ENCODE measurements at regions not wholly inside any gene's neighbourhood (a gene's known extent, or its start where the extent isn't known, plus 50 kb on each side); places are given as distances from the start of the nearest gene placed in this dataset.
"Not testable (repeated sequence)": the region's sequence is repeated elsewhere in the genome, so short reads cannot be mapped to it uniquely, and the experiment has no call there.

GRCh38 chr10:42476101-42476500, 162.3 kb downstream of the ZNF33B start:
- Mint-ChIP-seq H3K27me3 (peaks cover 40% of the 10 kb centered on the region), H3K4me3 (no peak overlapping the region)
- no peak for DNase-seq (ENCODE audit: low spot score in 2 of 2)

GRCh38 chr10:42475168-42476098, 162.9 kb downstream of the ZNF33B start:
- peaks cover 40% of the 10 kb centered on the region for H3K27me3 Mint-ChIP-seq
- H3K27ac Mint-ChIP-seq (ENCODE audit: low read depth) = no peak overlapping the region
- H3K4me1 Mint-ChIP-seq = no peaks in the 10 kb centered on the region
- DNase-seq (ENCODE audit: low spot score in 2 of 2) (no peak), ATAC-seq (replicated peaks; ENCODE audit: extremely low read depth, poor library complexity, severe bottlenecking) (no peak)
- peaks cover 2% of the 10 kb centered on the region for H3K36me3 Mint-ChIP-seq (ENCODE audit: insufficient read depth)
- no peak overlapping the region for H3K4me3 Mint-ChIP-seq
- no peaks in the 10 kb centered on the region for H3K9me3 Mint-ChIP-seq

More at GRCh38 chr10:42476101-42476500, 162.3 kb downstream of the ZNF33B start:
- no peak overlapping the region for H3K27ac Mint-ChIP-seq (ENCODE audit: low read depth)
- H3K4me1 Mint-ChIP-seq = no peaks in the 10 kb centered on the region
- H3K9me3 Mint-ChIP-seq = no peaks in the 10 kb centered on the region
- no peak for ATAC-seq (replicated peaks; ENCODE audit: extremely low read depth, poor library complexity, severe bottlenecking)
- peaks cover 2% of the 10 kb centered on the region for H3K36me3 Mint-ChIP-seq (ENCODE audit: insufficient read depth)

GRCh38 chr10:42454313-42454712, 184.1 kb downstream of the ZNF33B start:
- H3K27ac Mint-ChIP-seq (ENCODE audit: low read depth) = no peak overlapping the region
- peaks cover 22% of the 10 kb centered on the region for H3K9me3 Mint-ChIP-seq
- no peak overlapping the region for H3K4me3 Mint-ChIP-seq
- H3K36me3 Mint-ChIP-seq (ENCODE audit: insufficient read depth) = no peaks in the 10 kb centered on the region
- H3K4me1 Mint-ChIP-seq = no peaks in the 10 kb centered on the region
- ATAC-seq (replicated peaks; ENCODE audit: extremely low read depth, poor library complexity, severe bottlenecking) (no peak), DNase-seq (ENCODE audit: low spot score in 2 of 2) (no peak)
- peaks cover 25% of the 10 kb centered on the region for H3K27me3 Mint-ChIP-seq

GRCh38 chr10:42431095-42431494, 207.3 kb downstream of the ZNF33B start:
- Mint-ChIP-seq H3K27me3 (peaks cover 15% of the 10 kb centered on the region), H3K4me1 (no peaks in the 10 kb centered on the region), H3K27ac (ENCODE audit: low read depth) (no peak overlapping the region), H3K36me3 (ENCODE audit: insufficient read depth) (peaks cover 1% of the 10 kb centered on the region), H3K9me3 (peaks cover 6% of the 10 kb centered on the region), H3K4me3 (no peak overlapping the region)
- DNase-seq (ENCODE audit: low spot score in 2 of 2) = no peak
- no peak for ATAC-seq (replicated peaks; ENCODE audit: extremely low read depth, poor library complexity, severe bottlenecking)

- no peak overlapping the region for H3K27ac Mint-ChIP-seq (ENCODE audit: low read depth)
Observed at GRCh38 chr10:42428534-42428933, 209.8 kb downstream of the ZNF33B start.

GRCh38 chr10:42422911-42423310, 215.5 kb downstream of the ZNF33B start:
- H3K4me1 Mint-ChIP-seq = no peaks in the 10 kb centered on the region
- H3K36me3 Mint-ChIP-seq (ENCODE audit: insufficient read depth) = no peaks in the 10 kb centered on the region
- no peak for DNase-seq (ENCODE audit: low spot score in 2 of 2)
- peaks cover 7% of the 10 kb centered on the region for H3K9me3 Mint-ChIP-seq
- H3K27ac Mint-ChIP-seq (ENCODE audit: low read depth) = no peak overlapping the region
- no peak overlapping the region for H3K4me3 Mint-ChIP-seq
- no peak for ATAC-seq (replicated peaks; ENCODE audit: extremely low read depth, poor library complexity, severe bottlenecking)
- H3K27me3 Mint-ChIP-seq = peaks cover 24% of the 10 kb centered on the region

More at GRCh38 chr10:42428534-42428933, 209.8 kb downstream of the ZNF33B start:
- H3K4me3 Mint-ChIP-seq = no peak overlapping the region
- peaks cover 12% of the 10 kb centered on the region for H3K27me3 Mint-ChIP-seq
- H3K9me3 Mint-ChIP-seq = no peaks in the 10 kb centered on the region
- ATAC-seq (replicated peaks; ENCODE audit: extremely low read depth, poor library complexity, severe bottlenecking) (no peak), DNase-seq (ENCODE audit: low spot score in 2 of 2) (no peak)
- no peaks in the 10 kb centered on the region for H3K4me1 Mint-ChIP-seq
- H3K36me3 Mint-ChIP-seq (ENCODE audit: insufficient read depth) = no peaks in the 10 kb centered on the region

GRCh38 chr10:42421812-42422211, 216.6 kb downstream of the ZNF33B start:
- H3K27me3 Mint-ChIP-seq = peaks cover 24% of the 10 kb centered on the region

GRCh38 chr10:42419789-42420188, 218.6 kb downstream of the ZNF33B start:
- DNase-seq (ENCODE audit: low spot score in 2 of 2) (no peak), ATAC-seq (replicated peaks; ENCODE audit: extremely low read depth, poor library complexity, severe bottlenecking) (no peak)
- Mint-ChIP-seq H3K27ac (ENCODE audit: low read depth) (no peak overlapping the region), H3K36me3 (ENCODE audit: insufficient read depth) (peaks cover 1% of the 10 kb centered on the region), H3K4me1 (no peaks in the 10 kb centered on the region), H3K4me3 (no peak overlapping the region), H3K9me3 (peaks cover 7% of the 10 kb centered on the region), H3K27me3 (peaks cover 24% of the 10 kb centered on the region)

More at GRCh38 chr10:42421812-42422211, 216.6 kb downstream of the ZNF33B start:
- Mint-ChIP-seq H3K4me1 (no peaks in the 10 kb centered on the region), H3K9me3 (peaks cover 7% of the 10 kb centered on the region), H3K27ac (ENCODE audit: low read depth) (no peak overlapping the region), H3K36me3 (ENCODE audit: insufficient read depth) (no peaks in the 10 kb centered on the region), H3K4me3 (no peak overlapping the region)
- ATAC-seq (replicated peaks; ENCODE audit: extremely low read depth, poor library complexity, severe bottlenecking) (no peak), DNase-seq (ENCODE audit: low spot score in 2 of 2) (no peak)

- no peak overlapping the region for H3K27ac Mint-ChIP-seq (ENCODE audit: low read depth)
- no peak overlapping the region for H3K4me3 Mint-ChIP-seq
- ATAC-seq (replicated peaks; ENCODE audit: extremely low read depth, poor library complexity, severe bottlenecking) (no peak), DNase-seq (ENCODE audit: low spot score in 2 of 2) (no peak)
- H3K4me1 Mint-ChIP-seq = no peaks in the 10 kb centered on the region
- no peaks in the 10 kb centered on the region for H3K36me3 Mint-ChIP-seq (ENCODE audit: insufficient read depth)
- H3K9me3 Mint-ChIP-seq = peaks cover 15% of the 10 kb centered on the region
- no peaks in the 10 kb centered on the region for H3K27me3 Mint-ChIP-seq
Observed at GRCh38 chr10:42380926-42381547, 257.3 kb downstream of the ZNF33B start.

- no peaks in the 10 kb centered on the region for H3K36me3 Mint-ChIP-seq (ENCODE audit: insufficient read depth)
Observed at GRCh38 chr10:42367532-42368230, 270.7 kb downstream of the ZNF33B start.

GRCh38 chr10:42351745-42352144, 286.6 kb downstream of the ZNF33B start:
- Mint-ChIP-seq H3K27me3 (no peaks in the 10 kb centered on the region), H3K4me3 (no peak overlapping the region)
- ATAC-seq (replicated peaks; ENCODE audit: extremely low read depth, poor library complexity, severe bottlenecking) = no peak

More at GRCh38 chr10:42367532-42368230, 270.7 kb downstream of the ZNF33B start:
- Mint-ChIP-seq H3K4me3 (peak overlapping the region; percentile 37), H3K27me3 (no peaks in the 10 kb centered on the region), H3K27ac (ENCODE audit: low read depth) (no peak overlapping the region), H3K9me3 (no peaks in the 10 kb centered on the region), H3K4me1 (no peaks in the 10 kb centered on the region)
- ATAC-seq (replicated peaks; ENCODE audit: extremely low read depth, poor library complexity, severe bottlenecking) = no peak
- DNase-seq (ENCODE audit: low spot score in 2 of 2) = no peak

GRCh38 chr10:42336593-42337337, 301.6 kb downstream of the ZNF33B start:
- H3K36me3 Mint-ChIP-seq (ENCODE audit: insufficient read depth); H3K27me3 Mint-ChIP-seq; ATAC-seq (replicated peaks; ENCODE audit: extremely low read depth, poor library complexity, severe bottlenecking); H3K4me1 Mint-ChIP-seq; H3K27ac Mint-ChIP-seq (ENCODE audit: low read depth); DNase-seq (ENCODE audit: low spot score in 2 of 2); H3K4me3 Mint-ChIP-seq: not testable (repeated sequence)
- peaks cover 19% of the 10 kb centered on the region for H3K9me3 Mint-ChIP-seq

More at GRCh38 chr10:42351745-42352144, 286.6 kb downstream of the ZNF33B start:
- no peak for DNase-seq (ENCODE audit: low spot score in 2 of 2)
- Mint-ChIP-seq H3K4me1 (no peaks in the 10 kb centered on the region), H3K27ac (ENCODE audit: low read depth) (no peak overlapping the region), H3K36me3 (ENCODE audit: insufficient read depth) (no peaks in the 10 kb centered on the region), H3K9me3 (peaks cover 5% of the 10 kb centered on the region)

All from central memory CD8-positive, alpha-beta T cell (primary cell).